ENCODE measurements at regions not wholly inside any gene's neighbourhood (a gene's known extent, or its start where the extent isn't known, plus 50 kb on each side); places are given as distances from the start of the nearest gene placed in this dataset.
"Not testable (repeated sequence)": the region's sequence is repeated elsewhere in the genome, so short reads cannot be mapped to it uniquely, and the experiment has no call there.

GRCh38 chr1:87413846-87414245, 85.2 kb downstream of the LMO4 start:
- TF ChIP-seq CTCF, POLR2AphosphoS5, POLR2A (IDR thresholded peaks at IDR 0.05): not testable (repeated sequence)
